Lower leg skin (tissue), 3 donors: ENCODE measurements at regions not wholly inside any gene's neighbourhood (a gene's known extent, or its start where the extent isn't known, plus 50 kb on each side); places are given as distances from the start of the nearest gene placed in this dataset.

Source experiments
- POLR2A ChIP-seq, 2 donors: fragments of 450-650 bp; IDR thresholded peaks; one replicate each; pipeline ENCODE4 v1.6.1; 2016 to 2017; ENCODE audit warnings: antibody characterized with exemption in 2 of 2, mild to moderate bottlenecking in 1 of 2, moderate library complexity in 1 of 2
- TF ChIP-seq, protein P1 (sequence below), 3 donors: fragments of 450-650 bp; IDR thresholded peaks; one replicate each; pipeline ENCODE4 v1.5.1; 2016; ENCODE audit warnings: antibody characterized with exemption in 3 of 3, mild to moderate bottlenecking in 3 of 3, moderate library complexity in 2 of 3

DNA sequence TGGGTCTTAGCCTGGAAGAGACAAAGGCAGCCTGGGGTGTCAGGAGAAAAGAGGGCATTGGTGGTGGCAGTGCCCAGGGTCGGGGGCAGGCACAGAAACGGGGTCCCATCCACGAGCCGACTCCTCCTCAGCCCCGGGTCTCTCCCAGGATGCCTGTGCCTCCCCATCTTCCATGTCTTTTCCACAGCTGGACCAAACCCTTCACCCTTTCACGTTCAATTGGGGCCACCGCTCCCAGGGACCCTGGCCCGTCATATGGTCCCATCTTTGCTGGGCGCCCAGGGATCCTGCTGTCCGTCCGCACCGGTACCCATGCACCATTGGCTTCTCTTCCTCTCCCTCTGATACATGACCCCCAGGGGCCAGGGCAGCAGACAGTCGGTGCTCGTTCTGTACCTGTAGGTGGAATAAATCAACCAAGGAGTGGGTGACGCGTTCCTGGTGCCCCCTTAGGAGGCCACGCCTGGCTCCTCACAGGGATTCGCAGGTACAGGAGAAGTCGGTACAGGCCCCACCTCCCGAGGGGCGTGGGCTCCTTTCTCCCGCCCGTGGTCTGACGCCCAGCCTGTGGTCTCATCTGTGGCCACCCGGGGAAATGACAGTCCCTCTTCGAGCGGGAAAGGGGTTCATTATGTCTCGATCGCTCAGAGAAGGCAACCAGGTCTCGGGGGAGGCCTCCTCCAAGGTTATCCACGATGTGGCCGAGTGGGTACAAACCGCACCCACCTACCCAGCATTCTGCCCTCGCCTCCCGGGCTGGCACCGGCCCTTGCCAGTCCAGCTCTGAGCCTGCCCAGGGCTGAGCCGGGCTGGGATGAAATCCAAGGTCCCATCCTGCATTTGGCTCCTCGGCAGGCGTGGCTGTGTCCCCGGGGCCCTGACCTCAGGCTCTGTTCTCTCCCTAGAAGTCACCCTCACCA is 1493.6 kb downstream of the BRD1 start:
- TF ChIP-seq, protein P1, sequence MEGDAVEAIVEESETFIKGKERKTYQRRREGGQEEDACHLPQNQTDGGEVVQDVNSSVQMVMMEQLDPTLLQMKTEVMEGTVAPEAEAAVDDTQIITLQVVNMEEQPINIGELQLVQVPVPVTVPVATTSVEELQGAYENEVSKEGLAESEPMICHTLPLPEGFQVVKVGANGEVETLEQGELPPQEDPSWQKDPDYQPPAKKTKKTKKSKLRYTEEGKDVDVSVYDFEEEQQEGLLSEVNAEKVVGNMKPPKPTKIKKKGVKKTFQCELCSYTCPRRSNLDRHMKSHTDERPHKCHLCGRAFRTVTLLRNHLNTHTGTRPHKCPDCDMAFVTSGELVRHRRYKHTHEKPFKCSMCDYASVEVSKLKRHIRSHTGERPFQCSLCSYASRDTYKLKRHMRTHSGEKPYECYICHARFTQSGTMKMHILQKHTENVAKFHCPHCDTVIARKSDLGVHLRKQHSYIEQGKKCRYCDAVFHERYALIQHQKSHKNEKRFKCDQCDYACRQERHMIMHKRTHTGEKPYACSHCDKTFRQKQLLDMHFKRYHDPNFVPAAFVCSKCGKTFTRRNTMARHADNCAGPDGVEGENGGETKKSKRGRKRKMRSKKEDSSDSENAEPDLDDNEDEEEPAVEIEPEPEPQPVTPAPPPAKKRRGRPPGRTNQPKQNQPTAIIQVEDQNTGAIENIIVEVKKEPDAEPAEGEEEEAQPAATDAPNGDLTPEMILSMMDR (IDR thresholded peaks at IDR 0.05): no peak
- TF ChIP-seq POLR2A (IDR thresholded peaks at IDR 0.05): no peak
